Keratinocyte (primary cell): ENCODE measurements at regions not wholly inside any gene's neighbourhood (a gene's known extent, or its start where the extent isn't known, plus 50 kb on each side); places are given as distances from the start of the nearest gene placed in this dataset.

Experiments
- EZH2 ChIP-seq: IDR thresholded peaks from one replicate; pipeline ENCODE4 v1.6.1; 2012; ENCODE audit warnings: inconsistent platforms, mild to moderate bottlenecking, low read length, moderate library complexity
- TF ChIP-seq, protein P1 (sequence below), 3 experiments: IDR thresholded peaks in 1 of 3; conservative IDR thresholded peaks in 1 of 3; optimal IDR thresholded peaks in 1 of 3; 2 replicates in 2 of 3; 3 replicates in 1 of 3; pipeline versions ENCODE3 to v1.5.1; 2011; ENCODE audit warnings: low read length in 3 of 3, mild to moderate bottlenecking in 3 of 3, moderate library complexity in 2 of 3, control low read depth in 1 of 3, inconsistent platforms in 1 of 3; ENCODE audit not compliant: insufficient read depth in 2 of 3; ENCODE audit errors: extremely low read depth in 1 of 3

DNA sequence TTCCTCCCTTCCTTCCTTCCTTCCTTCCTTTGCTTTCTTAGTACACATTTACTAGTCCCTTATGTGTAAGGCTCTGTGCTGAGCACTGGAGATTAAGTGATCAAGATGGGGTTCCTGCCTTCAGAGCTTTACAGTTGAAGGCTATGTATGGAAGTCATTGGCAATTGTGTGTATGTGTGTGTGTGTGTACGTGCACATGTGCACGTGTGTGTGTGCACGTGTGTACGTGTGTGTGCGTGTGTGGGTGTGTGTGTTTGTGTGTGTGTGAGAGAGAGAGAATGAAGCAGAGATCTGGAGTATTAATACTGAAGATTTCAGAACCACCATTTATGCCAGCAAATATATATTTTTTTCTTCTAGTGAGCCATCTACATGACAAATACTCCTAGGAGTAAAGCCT, 184.9 kb upstream of the NFIB start:
- TF ChIP-seq, protein P1, sequence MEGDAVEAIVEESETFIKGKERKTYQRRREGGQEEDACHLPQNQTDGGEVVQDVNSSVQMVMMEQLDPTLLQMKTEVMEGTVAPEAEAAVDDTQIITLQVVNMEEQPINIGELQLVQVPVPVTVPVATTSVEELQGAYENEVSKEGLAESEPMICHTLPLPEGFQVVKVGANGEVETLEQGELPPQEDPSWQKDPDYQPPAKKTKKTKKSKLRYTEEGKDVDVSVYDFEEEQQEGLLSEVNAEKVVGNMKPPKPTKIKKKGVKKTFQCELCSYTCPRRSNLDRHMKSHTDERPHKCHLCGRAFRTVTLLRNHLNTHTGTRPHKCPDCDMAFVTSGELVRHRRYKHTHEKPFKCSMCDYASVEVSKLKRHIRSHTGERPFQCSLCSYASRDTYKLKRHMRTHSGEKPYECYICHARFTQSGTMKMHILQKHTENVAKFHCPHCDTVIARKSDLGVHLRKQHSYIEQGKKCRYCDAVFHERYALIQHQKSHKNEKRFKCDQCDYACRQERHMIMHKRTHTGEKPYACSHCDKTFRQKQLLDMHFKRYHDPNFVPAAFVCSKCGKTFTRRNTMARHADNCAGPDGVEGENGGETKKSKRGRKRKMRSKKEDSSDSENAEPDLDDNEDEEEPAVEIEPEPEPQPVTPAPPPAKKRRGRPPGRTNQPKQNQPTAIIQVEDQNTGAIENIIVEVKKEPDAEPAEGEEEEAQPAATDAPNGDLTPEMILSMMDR (optimal IDR thresholded peaks at IDR 0.05 in 1 of 3, IDR thresholded peaks at IDR 0.05 in 1 of 3, conservative IDR thresholded peaks at IDR 0.05 in 1 of 3; ENCODE audit: extremely low read depth in 1 of 3, insufficient read depth in 2 of 3, low read length in 3 of 3): no peak
- TF ChIP-seq EZH2: no peak
